Right hindlimb (tissue), 1 donor: ENCODE measurements at regions not wholly inside any gene's neighbourhood (a gene's known extent, or its start where the extent isn't known, plus 50 kb on each side); places are given as distances from the start of the nearest gene placed in this dataset.

Source experiments
- DNase-seq: peaks from one replicate; pipeline ENCODE4 v3.0.0-alpha.2; 2018

GRCh38 chr11:45092901-45093760 is 53.3 kb upstream of the PRDM11 start:
- peak; percentile 27 for DNase-seq

GRCh38 chr11:45093761-45094455 is 52.5 kb upstream of the PRDM11 start:
- DNase-seq: no peak

DNA sequence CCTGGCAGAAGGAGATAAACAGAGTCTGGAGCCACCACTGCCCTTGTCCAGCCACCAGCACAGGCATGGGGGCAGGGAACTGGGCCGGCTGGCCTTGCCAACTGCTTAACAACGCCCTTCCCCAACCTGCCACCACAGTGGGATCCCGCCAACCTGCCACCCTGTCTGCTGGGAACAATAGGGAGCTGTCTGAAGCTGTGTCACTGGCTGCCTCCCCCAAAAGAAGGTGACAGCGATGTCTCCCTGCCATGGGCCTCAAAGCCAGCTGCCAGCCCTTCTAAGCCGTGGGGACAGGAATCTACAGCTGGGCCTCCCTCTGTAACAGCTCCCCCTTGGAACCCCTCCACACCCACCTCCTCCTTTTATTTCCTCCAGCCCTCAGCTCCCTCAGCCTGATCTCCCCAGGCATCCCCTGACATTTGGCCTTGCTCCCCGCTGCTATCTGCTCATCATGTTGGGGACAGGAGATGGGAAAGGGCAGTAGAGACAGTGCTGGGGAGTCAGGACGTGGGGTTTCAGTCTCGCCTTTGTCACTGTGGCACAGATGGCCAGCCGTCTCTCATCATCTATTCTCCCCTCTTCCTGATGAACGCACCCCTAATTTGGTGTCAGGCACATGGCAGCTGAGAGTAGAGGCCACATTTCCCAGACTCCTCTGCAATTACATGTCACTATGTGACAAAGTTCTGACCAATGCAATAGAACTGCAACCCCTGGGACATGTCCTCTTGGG is 51.3 kb upstream of the PRDM11 start:
- peak; percentile 18 for DNase-seq

DNA sequence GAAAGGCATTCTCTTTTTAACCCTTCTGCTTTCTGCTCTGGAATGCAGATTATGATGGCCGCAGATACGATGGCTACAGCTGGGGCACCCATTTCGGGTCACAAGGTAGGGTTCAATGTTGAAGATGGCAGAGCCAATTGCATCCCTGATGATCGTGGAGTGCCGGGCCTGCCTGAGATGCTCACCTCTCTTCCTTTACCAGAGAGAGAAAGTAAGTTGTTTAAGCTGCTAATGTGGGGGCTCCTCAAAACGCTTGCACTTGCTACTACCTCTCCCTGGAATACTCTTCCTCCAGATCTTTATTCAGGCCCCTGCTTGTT is 50.8 kb upstream of the PRDM11 start:
- DNase-seq: no peak

DNA sequence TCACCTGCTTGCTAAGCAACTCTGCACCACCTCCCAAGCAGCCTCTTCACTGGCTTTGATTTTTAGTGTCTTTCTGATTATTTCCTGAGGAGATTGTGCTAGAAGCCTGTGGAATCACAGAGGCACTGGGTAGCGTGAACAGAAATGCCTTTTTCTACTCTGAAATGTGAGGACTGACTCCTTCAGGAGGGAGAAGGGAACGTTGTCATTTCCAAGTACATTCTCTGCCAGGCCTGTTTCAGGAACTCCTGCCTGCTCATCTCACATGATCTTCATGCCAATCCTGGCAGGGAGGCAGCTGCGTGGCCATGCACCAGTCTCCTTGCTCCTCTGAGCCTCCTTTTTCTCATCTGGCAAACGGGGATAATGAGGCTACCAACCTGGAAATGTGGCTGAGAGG is 49.8 kb upstream of the PRDM11 start:
- DNase-seq: no peak
